GM19372 (cell line): ENCODE measurements at regions not wholly inside any gene's neighbourhood (a gene's known extent, or its start where the extent isn't known, plus 50 kb on each side); places are given as distances from the start of the nearest gene placed in this dataset.

Source experiments
- ATAC-seq: cut with Tn5 transposase; IDR thresholded peaks from one replicate; pipeline ENCODE4 v1.9.1; 2021; ENCODE audit warnings: mild to moderate bottlenecking, low read depth, moderate library complexity; ENCODE audit not compliant: unreplicated experiment

DNA sequence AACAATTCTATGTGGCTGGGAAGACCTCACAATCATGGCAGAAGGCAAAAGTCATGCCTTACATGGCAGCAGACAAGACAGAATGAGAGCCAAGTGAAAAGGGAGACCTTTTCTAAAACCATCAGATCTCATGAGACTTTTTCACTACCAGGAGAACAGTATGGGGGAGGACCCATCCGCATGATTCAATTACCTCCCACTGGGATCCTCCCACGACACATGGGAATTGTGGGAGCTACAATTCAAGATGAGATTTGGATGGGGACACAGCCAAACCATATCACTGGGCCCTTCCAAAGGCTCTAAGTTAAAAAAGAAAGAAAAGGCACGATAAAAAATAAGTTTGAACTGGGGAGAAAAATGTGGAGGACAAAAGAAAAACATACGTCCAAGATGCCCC lies 406.9 kb upstream of the CDH4 start:
- ATAC-seq: no peak

GRCh38 chr20:60851826-60852704 lies 400.0 kb upstream of the CDH4 start:
- ATAC-seq: no peak

DNA sequence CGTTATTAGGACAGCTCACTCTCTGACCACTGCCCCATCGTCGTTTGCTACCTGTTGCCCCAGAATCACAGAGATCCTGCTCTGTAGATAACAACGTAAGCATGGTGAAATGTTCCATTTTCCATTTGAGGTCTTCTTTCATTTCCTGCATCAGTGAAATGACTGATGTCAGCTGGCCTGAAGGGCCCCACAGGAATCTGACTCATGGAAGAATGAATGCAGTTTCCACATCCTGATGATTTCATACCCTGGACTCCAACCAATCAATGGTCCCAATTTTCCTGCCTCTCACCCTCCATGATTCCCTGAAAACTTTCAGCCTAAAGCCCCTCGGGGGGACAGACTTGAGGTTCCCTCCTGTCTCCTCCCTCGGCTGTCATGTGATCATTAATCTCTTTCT lies 394.4 kb upstream of the CDH4 start:
- ATAC-seq: no peak

GRCh38 chr20:60862601-60863000 lies 389.5 kb upstream of the CDH4 start:
- ATAC-seq: no peak

- ATAC-seq: no peak
Observed at GRCh38 chr20:60863548-60863947, 388.5 kb upstream of the CDH4 start.

DNA sequence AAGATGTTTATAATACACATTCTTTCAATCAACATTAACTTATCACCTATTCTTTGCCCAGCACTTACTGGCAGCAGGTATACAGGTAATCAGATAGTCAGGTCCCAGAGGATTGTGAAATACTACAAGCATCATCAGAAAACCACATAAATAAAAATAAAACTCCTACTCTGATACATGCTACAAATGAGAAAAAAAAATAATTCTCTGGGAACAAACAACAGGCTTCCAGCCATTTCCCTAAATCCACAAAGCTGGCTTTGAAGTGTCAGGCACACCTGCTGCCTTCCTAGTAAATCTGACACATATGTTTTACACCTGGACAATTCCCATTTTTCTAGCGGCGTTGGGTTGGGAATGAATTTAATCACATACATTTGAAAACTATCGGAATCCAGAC lies 384.5 kb upstream of the CDH4 start:
- ATAC-seq: no peak

GRCh38 chr20:60868316-60868891 lies 383.7 kb upstream of the CDH4 start:
- no peak for ATAC-seq

- ATAC-seq: no peak
Observed at GRCh38 chr20:60869087-60869486, 383.0 kb upstream of the CDH4 start.

DNA sequence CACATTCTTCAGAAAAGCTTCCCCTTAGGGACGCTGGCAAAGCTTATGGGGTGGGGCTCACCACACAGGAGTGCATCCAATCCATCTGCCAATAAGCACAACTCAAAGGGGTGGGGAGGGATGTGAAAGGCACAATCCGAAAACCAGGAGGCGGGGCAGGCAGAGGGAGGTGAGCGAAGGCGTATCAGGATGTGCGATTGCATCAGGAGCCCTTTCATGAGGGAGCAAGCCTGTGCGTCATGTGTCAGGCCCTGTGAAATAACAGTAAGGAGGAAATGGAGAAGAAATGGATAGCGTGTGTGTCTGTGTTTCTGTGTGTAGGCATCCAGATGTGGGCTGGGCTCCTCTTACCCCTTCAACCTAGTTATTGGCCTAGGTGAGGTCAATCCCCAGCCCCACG lies 382.4 kb upstream of the CDH4 start:
- ATAC-seq: no peak

GRCh38 chr20:60870040-60870439 lies 382.0 kb upstream of the CDH4 start:
- ATAC-seq: no peak

GRCh38 chr20:60872224-60872623 lies 379.8 kb upstream of the CDH4 start:
- ATAC-seq: no peak

DNA sequence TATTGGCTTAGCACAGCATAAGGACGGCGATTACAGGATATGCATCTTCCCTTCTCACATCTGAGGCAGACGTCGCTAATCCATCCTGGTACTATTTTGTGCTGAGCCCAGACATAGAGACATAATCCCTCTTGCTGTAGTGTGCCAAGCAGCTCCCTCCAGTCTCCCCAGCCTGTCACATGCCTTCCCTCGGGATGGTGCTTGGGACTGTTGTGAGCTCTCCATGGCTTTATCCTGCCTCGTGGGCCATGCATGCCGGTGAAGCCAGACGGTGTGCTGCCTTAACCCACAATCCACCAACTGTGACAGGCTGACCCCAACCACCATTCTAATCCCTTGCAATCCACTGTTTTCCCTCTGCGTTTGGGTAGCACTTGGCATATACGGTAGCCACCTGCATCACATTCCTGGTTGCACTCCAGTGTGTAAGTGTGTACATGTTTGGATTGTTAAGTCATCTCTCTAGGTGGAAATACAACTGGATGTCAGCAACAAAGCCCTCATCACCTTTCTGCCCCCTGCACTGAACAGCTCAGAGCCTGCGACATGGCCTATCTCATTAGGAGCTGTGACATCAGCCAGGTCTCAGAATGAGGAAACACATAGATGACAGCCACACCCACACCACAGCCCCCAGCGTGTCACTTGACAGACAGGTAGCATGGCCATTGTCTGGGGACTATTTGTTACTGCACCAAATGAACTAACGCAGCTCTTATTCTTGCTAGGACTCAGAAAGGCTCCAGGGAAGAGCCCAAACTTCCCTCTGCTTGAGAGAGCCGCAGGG lies 374.8 kb upstream of the CDH4 start:
- ATAC-seq: no peak

DNA sequence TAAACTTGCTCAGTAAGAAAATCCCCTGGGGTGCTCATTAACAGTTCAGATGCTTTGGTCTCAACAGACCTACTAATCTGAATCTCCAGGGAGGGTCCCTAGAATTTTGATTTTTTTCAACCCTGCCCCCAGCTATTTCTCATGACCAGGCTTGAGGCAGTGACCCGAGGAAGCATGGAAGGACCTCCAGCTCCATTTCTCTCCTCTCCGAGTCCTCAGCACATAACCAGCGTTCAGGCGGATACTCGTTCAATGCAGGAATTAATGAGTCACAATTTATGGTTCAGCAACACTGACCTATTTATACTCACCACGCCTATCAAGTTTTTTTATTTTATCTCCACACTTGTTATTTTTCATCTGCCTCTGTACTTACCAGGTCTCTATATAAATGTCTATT lies 369.2 kb upstream of the CDH4 start:
- ATAC-seq: no peak

DNA sequence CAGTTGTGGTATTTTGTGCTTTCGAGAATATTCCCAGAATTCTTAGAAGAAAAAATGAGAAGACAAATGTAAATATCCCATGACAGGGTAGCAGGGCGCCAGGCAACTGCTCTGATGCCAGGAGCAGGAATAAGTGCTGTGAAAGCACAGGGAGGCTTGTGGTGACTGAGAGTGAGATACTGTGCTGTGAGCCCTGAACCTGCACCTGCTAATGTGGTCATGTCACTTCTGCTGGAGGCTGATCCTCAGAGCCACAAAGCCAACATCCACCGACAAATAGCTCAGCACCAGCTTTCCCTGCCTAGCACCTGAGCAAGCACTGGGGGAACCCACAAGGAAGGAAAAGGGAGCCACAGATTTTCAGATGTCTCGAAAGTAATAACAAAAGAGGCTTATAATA lies 368.6 kb upstream of the CDH4 start:
- ATAC-seq: no peak

- no peak for ATAC-seq
Observed at GRCh38 chr20:60884277-60884676, 367.8 kb upstream of the CDH4 start.

DNA sequence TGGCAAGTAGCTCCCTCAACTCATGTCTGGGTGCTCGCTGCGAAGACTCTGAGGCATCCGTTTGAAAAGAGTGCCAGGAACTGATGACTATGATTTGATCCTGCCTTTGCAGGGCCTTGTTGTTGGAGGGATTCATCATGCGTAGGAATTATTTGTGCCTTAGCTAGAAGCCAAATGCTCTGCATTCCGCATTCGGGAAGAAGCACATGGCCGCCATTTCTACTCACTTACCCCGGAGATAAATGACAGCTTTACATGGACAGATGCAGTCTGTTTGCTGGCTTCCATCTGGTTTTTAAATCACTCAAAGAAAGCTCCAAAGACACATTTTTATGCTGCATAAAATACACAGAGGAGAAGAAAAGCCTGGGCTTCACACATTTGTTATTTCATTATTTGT lies 363.3 kb upstream of the CDH4 start:
- no peak for ATAC-seq

DNA sequence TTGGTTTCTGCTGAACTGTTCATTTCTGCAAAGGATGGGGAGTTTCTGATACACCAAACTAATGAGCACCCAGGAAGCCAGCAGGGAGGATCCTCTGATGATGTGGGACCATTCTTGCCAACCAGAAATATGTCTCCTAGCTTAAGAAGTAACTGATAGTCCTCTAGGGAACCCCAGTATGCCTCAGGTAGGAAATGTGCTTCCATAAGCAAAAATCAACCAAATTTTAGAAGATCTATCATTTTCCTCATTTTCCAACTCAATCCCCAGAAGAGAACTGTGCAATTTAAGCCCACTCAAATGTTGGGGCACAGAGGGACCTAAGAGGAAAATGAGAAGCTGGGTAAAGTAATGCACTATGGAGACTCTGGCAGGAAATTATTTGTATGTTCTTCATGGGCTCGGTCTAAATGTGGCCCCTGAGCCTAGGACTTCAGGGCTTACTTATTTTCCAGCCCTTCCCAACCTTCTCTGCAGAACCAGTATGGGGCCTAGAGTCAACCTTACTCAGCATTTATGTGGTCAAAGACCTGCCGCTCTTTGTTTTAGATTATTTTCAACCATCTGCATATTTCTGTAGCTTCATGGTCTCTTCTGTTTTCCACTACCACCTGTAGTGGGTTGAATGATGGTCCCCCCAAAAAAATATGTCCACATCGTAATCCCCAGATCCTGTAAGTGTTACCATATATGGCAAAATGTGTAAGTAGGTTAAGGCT lies 359.8 kb upstream of the CDH4 start:
- ATAC-seq: no peak

GRCh38 chr20:60894091-60894490 lies 358.0 kb upstream of the CDH4 start:
- no peak for ATAC-seq

DNA sequence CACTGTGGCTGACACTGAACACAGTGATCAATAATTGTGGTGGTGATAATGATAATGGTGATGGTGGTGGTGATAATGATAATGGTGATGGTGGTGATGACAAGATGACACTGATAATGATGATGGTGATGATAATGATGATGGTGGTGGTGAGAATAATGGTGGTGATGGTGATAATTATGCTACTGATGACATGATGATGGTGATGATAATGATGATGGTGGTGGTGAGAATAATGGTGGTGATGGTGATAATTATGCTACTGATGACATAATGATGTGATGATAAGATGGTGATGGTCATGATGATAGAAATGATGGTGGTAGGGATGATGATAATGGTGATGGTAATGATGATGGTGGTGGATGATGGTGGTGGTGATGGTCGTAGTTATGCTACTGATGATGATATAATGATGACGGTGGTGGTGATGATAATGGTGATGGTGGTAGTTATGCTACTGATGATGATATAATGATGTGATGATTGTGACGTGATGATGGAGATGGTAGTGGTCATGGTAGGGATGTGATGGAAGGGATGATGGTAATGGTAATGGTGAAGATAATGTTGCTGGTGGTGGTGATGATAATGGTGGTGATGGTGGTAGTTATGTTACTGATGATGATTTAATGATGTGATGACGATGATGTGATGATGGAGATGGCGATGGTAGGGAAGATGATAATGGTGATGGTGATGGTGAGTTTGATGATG lies 356.5 kb upstream of the CDH4 start:
- ATAC-seq: no peak

GRCh38 chr20:60897976-60898375 lies 354.1 kb upstream of the CDH4 start:
- no peak for ATAC-seq
